ENCODE measurements at regions not wholly inside any gene's neighbourhood (a gene's known extent, or its start where the extent isn't known, plus 50 kb on each side); places are given as distances from the start of the nearest gene placed in this dataset.

DNA sequence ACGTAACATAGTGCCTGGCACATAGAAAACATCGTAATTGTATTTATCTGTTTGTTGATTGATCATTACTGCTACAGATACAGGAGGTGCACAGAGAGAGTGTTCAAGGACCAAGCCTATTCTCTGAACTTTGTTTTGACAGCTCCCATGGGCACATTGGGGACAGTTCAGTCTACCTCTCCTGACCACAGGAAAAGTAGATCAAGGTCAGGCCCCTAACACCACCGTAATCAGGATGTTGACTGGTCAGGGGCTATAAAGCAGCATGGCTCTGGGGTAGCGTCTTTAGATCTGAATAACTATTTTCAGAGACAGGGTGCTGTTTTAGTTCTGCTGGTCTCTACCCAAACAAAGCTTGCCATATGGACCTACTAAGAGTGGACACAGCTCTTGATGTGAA is 223.1 kb upstream of the IRF2BP2 start:
- H2BK12ac ChIP-seq (ENCODE audit: low read length), result no peak overlapping the region
- no peaks in the 10 kb centered on the region for H3K4me1 ChIP-seq (ENCODE audit: control insufficient read depth in 1 of 2, insufficient read depth in 2 of 2, low read length in 2 of 2)
- DNase-seq, result no peak
- WGBS (ENCODE audit: extremely low coverage, insufficient coverage, insufficient read length), result no CpG with 5 or more reads among the region's 4 CpGs
- no peak overlapping the region for H4K8ac ChIP-seq (ENCODE audit: low read depth, low read length)
- no peak overlapping the region for H3K14ac ChIP-seq (ENCODE audit: low read length)
- no peak overlapping the region for H2AK5ac ChIP-seq (ENCODE audit: low read length)
- H3K18ac ChIP-seq (ENCODE audit: low read length), result no peak overlapping the region
- no peak overlapping the region for H2BK5ac ChIP-seq (ENCODE audit: low read depth, low read length, poor library complexity)
- no peak overlapping the region for H2BK120ac ChIP-seq (ENCODE audit: insufficient read depth, low read length, poor library complexity)
- no peak overlapping the region for H2AFZ ChIP-seq (ENCODE audit: insufficient read depth, low read length, poor library complexity)
- H4K91ac ChIP-seq (ENCODE audit: low read depth, low read length), result no peak overlapping the region
- H3K79me1 ChIP-seq (ENCODE audit: low read length), result no peaks in the 10 kb centered on the region
- H3K27me3 ChIP-seq (ENCODE audit: insufficient read depth, low read length), result no peaks in the 10 kb centered on the region
- no peak overlapping the region for H3K23ac ChIP-seq (ENCODE audit: low read length)
- no peak overlapping the region for H3K9ac ChIP-seq (ENCODE audit: low read length)
- H4K12ac ChIP-seq (ENCODE audit: low read depth, low read length), result no peak overlapping the region
- no peaks in the 10 kb centered on the region for H3K9me3 ChIP-seq (ENCODE audit: insufficient read depth, low read depth, low read length)
- no peaks in the 10 kb centered on the region for H3K79me2 ChIP-seq (ENCODE audit: control insufficient read depth, insufficient read depth, low read length, poor library complexity)
- no peak overlapping the region for H3K27ac ChIP-seq (ENCODE audit: low read depth, low read length)
- no peak overlapping the region for H3K4ac ChIP-seq (ENCODE audit: low read depth, low read length)
- no peak overlapping the region for H3K4me2 ChIP-seq (ENCODE audit: low read length)
- no peaks in the 10 kb centered on the region for H3K36me3 ChIP-seq (ENCODE audit: control insufficient read depth in 1 of 2, insufficient read depth in 2 of 2, low read length in 2 of 2)
- H3K4me3 ChIP-seq (ENCODE audit: low read depth, low read length), result no peak overlapping the region

DNA sequence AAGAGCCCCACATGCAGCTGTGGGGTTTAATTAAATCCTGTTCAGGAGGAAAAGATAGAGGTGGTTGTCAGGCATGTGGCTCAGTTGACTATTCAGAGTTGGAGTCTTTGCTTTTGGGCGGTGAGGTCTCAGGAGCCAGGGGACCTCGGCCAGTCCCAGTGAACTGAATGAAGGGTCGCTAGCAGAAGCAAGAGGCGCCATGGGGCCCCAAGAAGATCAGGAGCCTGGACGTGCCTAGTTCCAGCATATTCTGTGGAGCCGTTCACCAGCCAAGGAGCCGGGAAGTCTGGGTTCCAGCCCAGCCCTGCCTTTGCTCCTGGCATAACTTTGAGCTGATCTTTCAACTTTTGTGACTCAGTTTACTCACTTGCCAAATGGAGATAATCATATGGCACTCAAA is 217.7 kb upstream of the IRF2BP2 start:
- Histone ChIP-seq H3K9me3 (ENCODE audit: insufficient read depth, low read depth, low read length) (no peaks in the 10 kb centered on the region), H3K23ac (ENCODE audit: low read length) (no peak overlapping the region), H2AK5ac (ENCODE audit: low read length) (no peak overlapping the region), H2BK12ac (ENCODE audit: low read length) (no peak overlapping the region), H4K8ac (ENCODE audit: low read depth, low read length) (no peak overlapping the region), H3K79me1 (ENCODE audit: low read length) (no peaks in the 10 kb centered on the region), H3K27me3 (ENCODE audit: insufficient read depth, low read length) (no peaks in the 10 kb centered on the region), H4K12ac (ENCODE audit: low read depth, low read length) (no peak overlapping the region), H2AFZ (ENCODE audit: insufficient read depth, low read length, poor library complexity) (no peak overlapping the region), H3K18ac (ENCODE audit: low read length) (no peak overlapping the region), H2BK5ac (ENCODE audit: low read depth, low read length, poor library complexity) (no peak overlapping the region), H3K27ac (ENCODE audit: low read depth, low read length) (no peak overlapping the region), H3K4ac (ENCODE audit: low read depth, low read length) (no peak overlapping the region), H4K91ac (ENCODE audit: low read depth, low read length) (no peak overlapping the region), H3K4me3 (ENCODE audit: low read depth, low read length) (no peak overlapping the region), H2BK120ac (ENCODE audit: insufficient read depth, low read length, poor library complexity) (no peak overlapping the region), H3K36me3 (ENCODE audit: control insufficient read depth in 1 of 2, insufficient read depth in 2 of 2, low read length in 2 of 2) (no peaks in the 10 kb centered on the region), H3K4me1 (ENCODE audit: control insufficient read depth in 1 of 2, insufficient read depth in 2 of 2, low read length in 2 of 2) (no peaks in the 10 kb centered on the region), H3K9ac (ENCODE audit: low read length) (no peak overlapping the region), H3K14ac (ENCODE audit: low read length) (no peak overlapping the region), H3K4me2 (ENCODE audit: low read length) (no peak overlapping the region), H3K79me2 (ENCODE audit: control insufficient read depth, insufficient read depth, low read length, poor library complexity) (no peaks in the 10 kb centered on the region)
- no peak for DNase-seq
- WGBS (ENCODE audit: extremely low coverage, insufficient coverage, insufficient read length), result no CpG with 5 or more reads among the region's 7 CpGs

DNA sequence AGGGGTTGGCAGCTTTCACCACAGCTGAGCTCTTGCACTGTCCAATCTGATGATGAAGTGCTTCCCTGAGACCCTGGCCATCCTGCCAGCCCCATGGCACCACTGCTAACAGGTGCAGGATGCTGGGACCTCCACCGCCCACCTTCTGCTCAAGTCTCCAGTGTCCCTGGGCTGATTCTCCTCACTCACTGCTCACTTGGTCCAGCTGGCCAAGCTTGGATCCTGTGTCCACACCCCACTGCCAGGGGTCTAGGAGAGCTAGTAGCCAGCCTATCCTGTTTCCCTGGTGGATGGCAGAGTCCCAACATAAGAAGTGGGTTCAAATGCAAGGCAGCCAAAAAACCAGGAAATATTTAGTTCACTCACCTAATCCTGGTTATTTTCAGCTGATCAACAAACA is 217.2 kb upstream of the IRF2BP2 start:
- Histone ChIP-seq H3K79me1 (ENCODE audit: low read length) (no peaks in the 10 kb centered on the region), H2AFZ (ENCODE audit: insufficient read depth, low read length, poor library complexity) (no peak overlapping the region), H2BK12ac (ENCODE audit: low read length) (no peak overlapping the region), H3K27me3 (ENCODE audit: insufficient read depth, low read length) (no peaks in the 10 kb centered on the region), H2BK5ac (ENCODE audit: low read depth, low read length, poor library complexity) (no peak overlapping the region), H3K4me1 (ENCODE audit: control insufficient read depth in 1 of 2, insufficient read depth in 2 of 2, low read length in 2 of 2) (no peaks in the 10 kb centered on the region), H4K8ac (ENCODE audit: low read depth, low read length) (no peak overlapping the region), H2BK120ac (ENCODE audit: insufficient read depth, low read length, poor library complexity) (no peak overlapping the region), H3K18ac (ENCODE audit: low read length) (no peak overlapping the region), H4K12ac (ENCODE audit: low read depth, low read length) (no peak overlapping the region), H3K79me2 (ENCODE audit: control insufficient read depth, insufficient read depth, low read length, poor library complexity) (no peaks in the 10 kb centered on the region), H2AK5ac (ENCODE audit: low read length) (no peak overlapping the region), H3K36me3 (ENCODE audit: control insufficient read depth in 1 of 2, insufficient read depth in 2 of 2, low read length in 2 of 2) (no peaks in the 10 kb centered on the region), H3K4me3 (ENCODE audit: low read depth, low read length) (no peak overlapping the region), H3K14ac (ENCODE audit: low read length) (no peak overlapping the region), H3K4me2 (ENCODE audit: low read length) (no peak overlapping the region), H3K9me3 (ENCODE audit: insufficient read depth, low read depth, low read length) (no peaks in the 10 kb centered on the region), H3K4ac (ENCODE audit: low read depth, low read length) (no peak overlapping the region), H3K23ac (ENCODE audit: low read length) (no peak overlapping the region), H3K27ac (ENCODE audit: low read depth, low read length) (no peak overlapping the region), H4K91ac (ENCODE audit: low read depth, low read length) (no peak overlapping the region), H3K9ac (ENCODE audit: low read length) (no peak overlapping the region)
- WGBS (ENCODE audit: extremely low coverage, insufficient coverage, insufficient read length), result no CpG with 5 or more reads among the region's 1 CpG
- DNase-seq, result no peak

DNA sequence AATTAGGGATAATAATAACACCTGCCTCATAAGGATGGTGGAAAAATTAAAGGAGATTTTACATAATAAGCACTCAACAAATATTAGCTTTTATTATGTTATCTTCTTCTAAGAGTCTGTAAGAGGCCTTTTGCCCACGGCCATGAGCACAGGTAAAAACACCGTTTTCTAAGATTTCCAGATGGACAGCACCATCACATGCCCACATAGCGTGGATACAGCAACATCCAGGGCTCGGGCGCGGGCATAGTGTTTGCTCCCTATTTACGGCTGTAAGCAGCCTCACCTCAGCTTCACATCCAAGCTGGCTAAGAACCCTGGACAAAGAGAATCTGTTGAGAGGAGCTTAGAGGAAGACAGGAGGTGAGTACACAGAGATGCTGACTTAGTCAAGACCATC is 216.4 kb upstream of the IRF2BP2 start:
- H3K4me1 ChIP-seq (ENCODE audit: control insufficient read depth in 1 of 2, insufficient read depth in 2 of 2, low read length in 2 of 2), result peaks cover 2% of the 10 kb centered on the region in 2 experiments

More for the DNA sequence above, 216.4 kb upstream of the IRF2BP2 start:
- H2AK5ac ChIP-seq (ENCODE audit: low read length), result no peak overlapping the region
- no peak for DNase-seq
- no peaks in the 10 kb centered on the region for H3K79me1 ChIP-seq (ENCODE audit: low read length)
- no peak overlapping the region for H3K4ac ChIP-seq (ENCODE audit: low read depth, low read length)
- no peak overlapping the region for H3K4me2 ChIP-seq (ENCODE audit: low read length)
- H2BK5ac ChIP-seq (ENCODE audit: low read depth, low read length, poor library complexity), result no peak overlapping the region
- no peak overlapping the region for H2BK120ac ChIP-seq (ENCODE audit: insufficient read depth, low read length, poor library complexity)
- H4K12ac ChIP-seq (ENCODE audit: low read depth, low read length), result no peak overlapping the region
- H3K14ac ChIP-seq (ENCODE audit: low read length), result no peak overlapping the region
- H3K36me3 ChIP-seq (ENCODE audit: control insufficient read depth in 1 of 2, insufficient read depth in 2 of 2, low read length in 2 of 2), result no peaks in the 10 kb centered on the region
- H4K91ac ChIP-seq (ENCODE audit: low read depth, low read length), result no peak overlapping the region
- H3K27me3 ChIP-seq (ENCODE audit: insufficient read depth, low read length), result no peaks in the 10 kb centered on the region
- no peaks in the 10 kb centered on the region for H3K9me3 ChIP-seq (ENCODE audit: insufficient read depth, low read depth, low read length)
- no peak overlapping the region for H2BK12ac ChIP-seq (ENCODE audit: low read length)
- H3K18ac ChIP-seq (ENCODE audit: low read length), result no peak overlapping the region
- no peaks in the 10 kb centered on the region for H3K79me2 ChIP-seq (ENCODE audit: control insufficient read depth, insufficient read depth, low read length, poor library complexity)
- H3K9ac ChIP-seq (ENCODE audit: low read length), result no peak overlapping the region
- no peak overlapping the region for H3K4me3 ChIP-seq (ENCODE audit: low read depth, low read length)
- no peak overlapping the region for H2AFZ ChIP-seq (ENCODE audit: insufficient read depth, low read length, poor library complexity)
- no peak overlapping the region for H4K8ac ChIP-seq (ENCODE audit: low read depth, low read length)
- no peak overlapping the region for H3K27ac ChIP-seq (ENCODE audit: low read depth, low read length)
- no peak overlapping the region for H3K23ac ChIP-seq (ENCODE audit: low read length)
- no CpG with 5 or more reads among the region's 7 CpGs for WGBS (ENCODE audit: extremely low coverage, insufficient coverage, insufficient read length)
